GM23338 (cell line): ENCODE measurements at regions not wholly inside any gene's neighbourhood (a gene's known extent, or its start where the extent isn't known, plus 50 kb on each side); places are given as distances from the start of the nearest gene placed in this dataset.

ENCODE experiments used
- CTCF ChIP-seq, 2 experiments: fragments of 200-600 bp in 1 of 2; sonication (generic) in 1 of 2; conservative IDR thresholded peaks; 2 replicates each; pipeline versions ENCODE4 v1.5.1 to v1.6.1; 2016 to 2017; ENCODE audit warnings: antibody characterized with exemption in 2 of 2, low read depth in 2 of 2, mild to moderate bottlenecking in 2 of 2, moderate library complexity in 1 of 2
- ETS1 ChIP-seq: IDR thresholded peaks from 2 replicates; pipeline ENCODE4 v1.6.1; 2016; ENCODE audit warnings: antibody characterized with exemption
- EZH2 ChIP-seq: fragments of 200-600 bp; sonication (generic); IDR thresholded peaks from one replicate; pipeline ENCODE4 v1.8.0; 2017; ENCODE audit warnings: antibody characterized with exemption, mild to moderate bottlenecking, low read depth; ENCODE audit not compliant: unreplicated experiment
- EZH2phosphoT487 ChIP-seq: fragments of 200-600 bp; sonication (generic); IDR thresholded peaks from one replicate; pipeline ENCODE4 v1.8.1; 2018; ENCODE audit warnings: antibody characterized with exemption; ENCODE audit not compliant: unreplicated experiment
- JUNB ChIP-seq: IDR thresholded peaks from one replicate; pipeline ENCODE4 v1.6.1; 2016; ENCODE audit warnings: antibody characterized with exemption; ENCODE audit not compliant: unreplicated experiment
- NANOG ChIP-seq: IDR thresholded peaks from 2 replicates; pipeline ENCODE4 v1.6.1; 2016; ENCODE audit warnings: antibody characterized with exemption, borderline replicate concordance
- POLR2AphosphoS5 ChIP-seq: IDR thresholded peaks from 2 replicates; pipeline ENCODE4 v1.6.1; 2016; ENCODE audit warnings: antibody characterized with exemption, low read depth
- REST ChIP-seq: IDR thresholded peaks from one replicate; pipeline ENCODE4 v1.6.1; 2018; ENCODE audit warnings: antibody characterized with exemption; ENCODE audit not compliant: unreplicated experiment
- STAT1 ChIP-seq: IDR thresholded peaks from one replicate; pipeline ENCODE4 v1.6.1; 2016; ENCODE audit warnings: antibody characterized with exemption; ENCODE audit not compliant: unreplicated experiment

GRCh38 chr1:238927899-238928298, 458.5 kb upstream of the CHRM3 start:
- TF ChIP-seq EZH2 (no peak), CTCF (conservative IDR thresholded peaks at IDR 0.05; ENCODE audit: low read depth in 2 of 2) (no peak), NANOG (no peak), REST (no peak), ETS1 (no peak), STAT1 (no peak), POLR2AphosphoS5 (no peak), EZH2phosphoT487 (no peak), JUNB (no peak)
